Endothelial cell of umbilical vein (primary cell): ENCODE measurements at regions not wholly inside any gene's neighbourhood (a gene's known extent, or its start where the extent isn't known, plus 50 kb on each side); places are given as distances from the start of the nearest gene placed in this dataset.
A peak's percentile ranks its signal among the peaks of the same experiment; 100 is the strongest.

Source experiments
- BruUV-seq: library from RNA; stranded (reverse); fragments of 400-500 nt; replicated peaks from 2 replicates; lab custom pipeline; 2021; lab: Mats Ljungman, UMichigan
- CTCF ChIA-PET: fragments of 300-600, 350-600 bp; sonication (Branson Sonifier 250); formaldehyde crosslinking; loops from one replicate; lab custom pipeline; 2021; ENCODE audit warnings: antibody characterized with exemption, inconsistent platforms; lab: Charles Lee
- POLR2A ChIA-PET: fragments of 300-600, 350-600 bp; sonication (Branson Sonifier 250); formaldehyde crosslinking; loops from one replicate; lab custom pipeline; 2021; ENCODE audit warnings: antibody characterized with exemption, inconsistent platforms; lab: Charles Lee
- DNase-seq: peaks from one replicate; pipeline ENCODE4 v3.0.0-alpha.2; 2011; ENCODE audit warnings: low read depth, low spot score
- FAIRE-seq: peaks from 2 replicates; lab custom pipeline; 2011; peaks lifted over from hg19 to GRCh38; lab: Jason Lieb, UNC
- H2AFZ ChIP-seq: 2 replicates; pipeline ENCODE4 v1.6.0; 2012; ENCODE audit warnings: low read depth, low read length, control low read depth, inconsistent platforms
- H3K27ac ChIP-seq: 2 replicates; pipeline ENCODE4 v1.5.1; 2011; ENCODE audit warnings: low read depth, mild to moderate bottlenecking, control low read depth, low read length, moderate library complexity; ENCODE audit not compliant: insufficient read depth
- H3K27me3 ChIP-seq, 2 experiments: 2 replicates each; pipeline versions ENCODE4 v1.6.0 to v1.6.1; 2011; ENCODE audit warnings: low read length in 2 of 2, mixed read lengths in 1 of 2; ENCODE audit not compliant: control insufficient read depth in 2 of 2, insufficient read depth in 2 of 2
- H3K36me3 ChIP-seq, 2 experiments: 2 replicates in 1 of 2; 3 replicates in 1 of 2; pipeline ENCODE4 v1.5.1; 2011; ENCODE audit warnings: low read length in 2 of 2, mild to moderate bottlenecking in 1 of 2, moderate library complexity in 1 of 2; ENCODE audit not compliant: control insufficient read depth in 2 of 2, insufficient read depth in 2 of 2; ENCODE audit errors: extremely low read depth in 1 of 2
- H3K4me1 ChIP-seq: 3 replicates; pipeline ENCODE4 v1.5.1; 2011; ENCODE audit warnings: mild to moderate bottlenecking, low read length; ENCODE audit not compliant: control insufficient read depth, insufficient read depth; ENCODE audit errors: extremely low read depth
- H3K4me2 ChIP-seq: 2 replicates; pipeline ENCODE4 v1.6.1; 2011; ENCODE audit warnings: low read length, control low read depth, mixed read lengths; ENCODE audit not compliant: insufficient read depth
- H3K4me3 ChIP-seq, 3 experiments: fragments of 200-600 bp in 1 of 3; sonication (generic), shearing (Covaris generic) in 1 of 3; replicated peaks in 1 of 3; 2 replicates each; pipeline ENCODE4 v1.5.1; 2011 to 2016; ENCODE audit warnings: control low read depth in 3 of 3, low read length in 3 of 3, mild to moderate bottlenecking in 2 of 3, inconsistent platforms in 1 of 3, low read depth in 1 of 3, moderate library complexity in 1 of 3; ENCODE audit not compliant: insufficient read depth in 1 of 3
- H3K79me2 ChIP-seq: 2 replicates; pipeline ENCODE4 v1.6.0; 2012; ENCODE audit warnings: low read length, inconsistent platforms; ENCODE audit not compliant: control insufficient read depth, insufficient read depth
- H3K9ac ChIP-seq: replicated peaks from 2 replicates; pipeline ENCODE3; 2011; ENCODE audit warnings: low read length, control low read depth; ENCODE audit not compliant: insufficient read depth; ENCODE audit errors: extremely low read depth
- H3K9me1 ChIP-seq: replicated peaks from 3 replicates; pipeline ENCODE4 v1.6.0; 2011; ENCODE audit warnings: mild to moderate bottlenecking, low read length; ENCODE audit not compliant: control insufficient read depth, insufficient read depth; ENCODE audit errors: extremely low read depth
- H3K9me3 ChIP-seq: replicated peaks from 2 replicates; pipeline ENCODE4 v1.5.1; 2012; ENCODE audit warnings: low read length, inconsistent platforms; ENCODE audit not compliant: control insufficient read depth, insufficient read depth
- H4K20me1 ChIP-seq: replicated peaks from 2 replicates; pipeline ENCODE3; 2011; ENCODE audit warnings: mild to moderate bottlenecking, low read length; ENCODE audit not compliant: control insufficient read depth, insufficient read depth; ENCODE audit errors: extremely low read depth
- CTCF ChIP-seq, 2 donors: IDR thresholded peaks; 1 replicate in 1 of 2; 2 replicates in 1 of 2; pipeline ENCODE4 v1.5.1; 2011; ENCODE audit warnings: low read length in 2 of 2, mild to moderate bottlenecking in 2 of 2, moderate library complexity in 2 of 2, control low read depth in 1 of 2, inconsistent platforms in 1 of 2, low read depth in 1 of 2; ENCODE audit not compliant: insufficient read depth in 1 of 2; ENCODE audit errors: extremely low read depth in 1 of 2
- EZH2 ChIP-seq: IDR thresholded peaks from 2 replicates; pipeline ENCODE4 v1.6.1; 2012; ENCODE audit warnings: borderline replicate concordance, low read depth, mild to moderate bottlenecking, moderate library complexity, low read length, inconsistent platforms; ENCODE audit not compliant: severe bottlenecking
- FOS ChIP-seq: IDR thresholded peaks from 2 replicates; pipeline ENCODE4 v1.6.1; 2011; ENCODE audit warnings: mild to moderate bottlenecking, low read length, moderate library complexity, borderline replicate concordance; ENCODE audit not compliant: insufficient read depth
- GATA2 ChIP-seq: IDR thresholded peaks from 2 replicates; pipeline ENCODE4 v1.7.0; 2011; ENCODE audit warnings: low read depth, mild to moderate bottlenecking, moderate library complexity, mixed read lengths, low read length; ENCODE audit not compliant: insufficient read length, insufficient read depth
- JUN ChIP-seq: IDR thresholded peaks from 2 replicates; pipeline ENCODE4 v1.6.1; 2011; ENCODE audit warnings: borderline replicate concordance, low read depth; ENCODE audit not compliant: insufficient read length, insufficient read depth
- MAX ChIP-seq: IDR thresholded peaks from 2 replicates; pipeline ENCODE4 v1.6.1; 2011; ENCODE audit not compliant: insufficient read depth, insufficient read length
- MYC ChIP-seq: IDR thresholded peaks from one replicate; pipeline ENCODE4 v1.6.1; 2011; ENCODE audit warnings: mild to moderate bottlenecking, low read depth, low read length
- POLR2A ChIP-seq: IDR thresholded peaks from 2 replicates; pipeline ENCODE4 v1.6.1; 2012; ENCODE audit warnings: low read depth, mild to moderate bottlenecking, control low read depth, low read length
- POLR2AphosphoS5 ChIP-seq: IDR thresholded peaks from 2 replicates; pipeline ENCODE4 v1.6.1; 2012; ENCODE audit warnings: low read depth, mild to moderate bottlenecking, control low read depth, low read length, moderate library complexity; ENCODE audit not compliant: insufficient read depth
- dilution Hi-C: fragments of 300-500 bp; cut with MboI; formaldehyde crosslinking; loops from one replicate; pipeline ENCODE4 v1.15.0; 2019; ENCODE audit warnings: low sequenced_read_pairs; ENCODE audit not compliant: extremely low pct_ligation_motif_present
- intact Hi-C: fragments of 100-400 bp; cut with micrococcal nuclease; formaldehyde crosslinking; loops from one replicate; pipeline ENCODE4 v1.10.0; 2022

GRCh38 chr12:124109760-124110159, 136.7 kb downstream of the ZNF664 start:
- FAIRE-seq = peak; percentile 78
- dilution Hi-C loops = no loop called here
- CTCF ChIA-PET = interaction anchor here (1.0 kb wide), 1 partner anchor 56 kb away, joined by 6 read pairs; no protein-coding TSS in a partner anchor

More at GRCh38 chr12:124109760-124110159, 136.7 kb downstream of the ZNF664 start:
- TF ChIP-seq POLR2A = no peak
- TF ChIP-seq GATA2 = no peak
- TF ChIP-seq EZH2 = no peak
- no peak for TF ChIP-seq CTCF (IDR thresholded peaks at IDR 0.05; ENCODE audit: extremely low read depth in 1 of 2, insufficient read depth in 1 of 2, low read depth in 1 of 2, low read length in 2 of 2)
- TF ChIP-seq MAX = peak; percentile 87
- no peak for TF ChIP-seq JUN
- no peak for TF ChIP-seq FOS
- no peak for TF ChIP-seq POLR2AphosphoS5
- no peak for TF ChIP-seq MYC
- Histone ChIP-seq H3K9ac (peak overlapping the region; percentile 59), H2AFZ (peak overlapping the region; percentile 29), H3K79me2 (no peaks in the 10 kb centered on the region), H3K9me1 (no peaks in the 10 kb centered on the region), H3K4me2 (peak overlapping the region; percentile 76), H4K20me1 (no peaks in the 10 kb centered on the region), H3K9me3 (no peaks in the 10 kb centered on the region), H3K27me3 (no peaks in the 10 kb centered on the region), H3K4me3 (no peak overlapping the region), H3K36me3 (no peaks in the 10 kb centered on the region), H3K4me1 (peaks cover 20% of the 10 kb centered on the region), H3K27ac (peak overlapping the region; percentile 91)
- peak; percentile 85 for DNase-seq
- BruUV-seq = no TSS peak
- POLR2A ChIA-PET = no interaction called here
- intact Hi-C loops = loop anchor here (2.0 kb wide), 1 partner anchor 55 kb away; no protein-coding TSS in a partner anchor
